WERI-Rb-1 (cell line): ENCODE measurements at regions not wholly inside any gene's neighbourhood (a gene's known extent, or its start where the extent isn't known, plus 50 kb on each side); places are given as distances from the start of the nearest gene placed in this dataset.

Source experiments
- DNase-seq: peaks from one replicate; pipeline ENCODE4 v3.0.0-alpha.2; 2020
- H3K27ac ChIP-seq: fragments of 250-450 bp; sonication (Bioruptor Pico); 2 replicates; pipeline ENCODE4 v1.5.1; 2020; ENCODE audit warnings: mild to moderate bottlenecking, moderate library complexity
- H3K27me3 ChIP-seq: fragments of 250-450 bp; sonication (Bioruptor Pico); 2 replicates; pipeline ENCODE4 v1.5.1; 2021; ENCODE audit warnings: mild to moderate bottlenecking, low read depth, moderate library complexity; ENCODE audit not compliant: insufficient read depth, severe bottlenecking
- H3K36me3 ChIP-seq: fragments of 250-450 bp; sonication (Bioruptor Pico); 2 replicates; pipeline ENCODE4 v1.5.1; 2020; ENCODE audit warnings: mild to moderate bottlenecking, moderate library complexity
- H3K4me3 ChIP-seq: 2 replicates; pipeline ENCODE4 v1.5.1; 2011; ENCODE audit warnings: low read depth, mild to moderate bottlenecking, control low read depth, low read length
- H3K9me3 ChIP-seq: fragments of 250-450 bp; sonication (Bioruptor Pico); 2 replicates; pipeline ENCODE4 v1.5.1; 2021; ENCODE audit warnings: mild to moderate bottlenecking, moderate library complexity; ENCODE audit not compliant: severe bottlenecking
- CTCF ChIP-seq: IDR thresholded peaks from 2 replicates; pipeline ENCODE4 v1.5.1; 2011; ENCODE audit warnings: low read depth, mild to moderate bottlenecking, control low read depth, inconsistent platforms, low read length

- TF ChIP-seq CTCF: no peak
- no peaks in the 10 kb centered on the region for H3K9me3 ChIP-seq
- H3K27ac ChIP-seq: no peak overlapping the region
- H3K4me3 ChIP-seq: no peak overlapping the region
- H3K36me3 ChIP-seq: no peaks in the 10 kb centered on the region
- DNase-seq: no peak
- peaks cover 14% of the 10 kb centered on the region for H3K27me3 ChIP-seq
Measured at GRCh38 chr14:100955201-100955600, 51.7 kb upstream of the RTL1 start.

DNA sequence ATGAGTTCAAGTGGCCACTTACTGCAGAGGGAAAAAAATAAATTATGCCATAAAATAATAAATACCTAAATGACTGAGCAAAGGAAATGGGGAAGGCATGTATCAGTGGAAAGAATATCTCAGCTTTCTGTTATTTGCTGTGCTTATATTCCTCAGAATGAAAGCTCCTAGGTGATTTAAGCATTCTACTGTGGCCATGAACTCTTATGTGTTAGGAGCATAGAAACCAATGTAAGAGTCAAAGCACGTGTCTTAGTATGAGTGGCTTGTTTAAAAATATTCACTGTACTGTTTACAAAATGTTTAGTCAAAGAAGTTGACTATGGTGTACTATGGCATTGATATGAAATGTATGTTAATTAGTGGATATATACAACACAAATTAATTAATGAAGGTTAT lies 59.0 kb upstream of the RTL1 start:
- H3K36me3 ChIP-seq: no peaks in the 10 kb centered on the region
- no peak for DNase-seq
- no peaks in the 10 kb centered on the region for H3K9me3 ChIP-seq
- no peak overlapping the region for H3K4me3 ChIP-seq
- no peak for TF ChIP-seq CTCF
- peaks cover 11% of the 10 kb centered on the region for H3K27me3 ChIP-seq
- no peak overlapping the region for H3K27ac ChIP-seq

DNA sequence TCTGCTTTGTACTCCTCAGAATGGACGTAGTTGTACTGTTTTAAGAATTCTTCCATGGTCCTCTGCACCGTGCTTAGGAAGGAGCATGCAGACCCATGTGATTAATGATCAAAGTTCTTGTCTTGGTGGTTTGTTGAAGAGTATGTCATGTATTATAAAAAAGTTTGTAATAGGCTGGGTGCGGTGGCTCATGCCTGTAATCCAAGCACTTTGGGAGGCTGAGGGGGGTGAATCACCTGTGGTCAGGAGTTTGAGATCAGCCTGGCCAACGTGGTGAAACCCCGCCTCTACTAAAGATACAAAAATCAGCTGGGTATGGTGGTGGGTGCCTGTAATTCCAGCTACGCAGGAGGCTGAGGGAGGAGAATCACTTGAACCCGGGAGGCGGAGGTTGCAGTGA lies 61.8 kb upstream of the RTL1 start:
- no peaks in the 10 kb centered on the region for H3K36me3 ChIP-seq
- no peaks in the 10 kb centered on the region for H3K9me3 ChIP-seq
- H3K4me3 ChIP-seq: no peak overlapping the region
- peaks cover 11% of the 10 kb centered on the region for H3K27me3 ChIP-seq
- H3K27ac ChIP-seq: no peak overlapping the region
- no peak for TF ChIP-seq CTCF
- no peak for DNase-seq

DNA sequence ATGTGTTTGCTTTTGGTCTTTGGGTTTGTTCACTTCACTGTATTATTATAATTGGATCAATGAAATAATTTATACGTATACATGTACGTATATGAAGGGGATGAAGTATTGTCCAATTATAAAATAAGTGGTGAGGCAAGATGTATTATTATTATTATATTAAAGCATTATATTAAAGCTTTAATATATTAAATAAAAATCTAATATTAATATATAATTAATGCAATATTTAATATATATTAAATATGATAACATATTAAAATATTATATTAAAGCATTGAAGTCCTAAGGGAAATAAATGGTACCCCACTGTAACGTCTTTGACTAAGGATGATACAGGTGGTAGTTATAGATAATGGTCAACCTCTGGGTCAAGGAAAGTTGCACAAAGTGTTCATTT lies 63.7 kb upstream of the RTL1 start:
- no peak for DNase-seq
- H3K4me3 ChIP-seq: no peak overlapping the region
- no peak overlapping the region for H3K27ac ChIP-seq
- peaks cover 9% of the 10 kb centered on the region for H3K27me3 ChIP-seq
- H3K9me3 ChIP-seq: no peaks in the 10 kb centered on the region
- no peak for TF ChIP-seq CTCF
- H3K36me3 ChIP-seq: no peaks in the 10 kb centered on the region

GRCh38 chr14:100967930-100968329 lies 64.4 kb upstream of the RTL1 start:
- no peak for TF ChIP-seq CTCF
- H3K9me3 ChIP-seq: no peaks in the 10 kb centered on the region

DNA sequence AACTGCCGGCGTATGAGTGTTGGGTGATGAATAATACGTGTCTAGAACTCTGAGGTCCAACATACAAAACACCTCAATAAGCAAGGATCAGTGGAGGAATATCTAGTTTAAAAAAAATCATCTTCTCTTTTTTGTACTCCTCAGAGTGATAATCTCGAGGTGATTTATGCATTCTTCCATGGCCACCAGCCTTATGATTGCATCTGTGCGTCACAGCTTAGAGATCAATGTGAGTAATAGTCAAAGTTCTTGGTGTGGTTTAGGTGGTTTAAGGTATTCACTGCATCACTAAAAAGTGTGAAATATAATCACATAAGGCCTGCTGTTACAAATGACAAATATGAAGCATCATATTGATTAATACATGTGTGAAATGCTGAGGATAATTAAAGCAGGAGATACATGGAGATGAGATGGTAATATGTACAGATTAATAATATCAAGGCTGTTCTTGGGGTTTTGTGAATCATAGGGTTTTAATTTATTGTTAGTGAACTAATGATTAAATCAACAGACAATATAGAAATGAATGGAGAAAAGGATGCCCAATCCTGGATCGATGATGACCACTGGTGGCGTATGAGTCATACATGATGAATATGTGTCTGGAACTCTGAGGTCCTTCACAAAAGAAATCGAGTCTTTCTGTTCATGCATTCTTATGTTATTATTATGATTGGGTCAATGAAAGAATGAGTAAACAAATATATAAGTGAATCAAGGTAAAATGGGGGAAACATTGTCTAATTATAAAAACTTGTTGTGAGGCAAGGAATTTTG lies 68.8 kb upstream of the RTL1 start:
- no peak for TF ChIP-seq CTCF
- no peaks in the 10 kb centered on the region for H3K9me3 ChIP-seq
- H3K27ac ChIP-seq: no peak overlapping the region
- no peak for DNase-seq
- H3K36me3 ChIP-seq: no peaks in the 10 kb centered on the region
- peaks cover 6% of the 10 kb centered on the region for H3K27me3 ChIP-seq
- no peak overlapping the region for H3K4me3 ChIP-seq

More at GRCh38 chr14:100967930-100968329, 64.4 kb upstream of the RTL1 start:
- no peak overlapping the region for H3K27ac ChIP-seq
- peaks cover 9% of the 10 kb centered on the region for H3K27me3 ChIP-seq
- no peak for DNase-seq
- H3K36me3 ChIP-seq: no peaks in the 10 kb centered on the region
- no peak overlapping the region for H3K4me3 ChIP-seq
